Vagina (tissue), 2 donors: ENCODE measurements at regions not wholly inside any gene's neighbourhood (a gene's known extent, or its start where the extent isn't known, plus 50 kb on each side); places are given as distances from the start of the nearest gene placed in this dataset.

Experiments
- CTCF ChIP-seq, 3 experiments: fragments of 450-650 bp in 2 of 3; fragments of 200-600 bp in 1 of 3; sonication (generic) in 1 of 3; IDR thresholded peaks; one replicate each; pipeline ENCODE4 v1.5.1; 2017 to 2019; ENCODE audit warnings: antibody characterized with exemption in 3 of 3, mild to moderate bottlenecking in 2 of 3, moderate library complexity in 2 of 3
- POLR2A ChIP-seq, 2 donors: fragments of 450-650 bp; IDR thresholded peaks; one replicate each; pipeline ENCODE4 v1.6.1; 2017; ENCODE audit warnings: antibody characterized with exemption in 2 of 2, mild to moderate bottlenecking in 2 of 2, moderate library complexity in 2 of 2

GRCh38 chr5:143938230-143938629 is 126.3 kb downstream of the HMHB1 start:
- TF ChIP-seq CTCF (IDR thresholded peaks at IDR 0.05) (no peak), POLR2A (IDR thresholded peaks at IDR 0.05) (no peak)
